ENCODE measurements at regions not wholly inside any gene's neighbourhood (a gene's known extent, or its start where the extent isn't known, plus 50 kb on each side); places are given as distances from the start of the nearest gene placed in this dataset.
"Not testable (repeated sequence)": the region's sequence is repeated elsewhere in the genome, so short reads cannot be mapped to it uniquely, and the experiment has no call there.

- no peak for DNase-seq (ENCODE audit: low read depth in 3 of 3, low spot score in 2 of 3)
These were observed 723.2 kb downstream of the KCNJ2 start for GRCh38 chr17:70892527-70892926.

- DNase-seq (ENCODE audit: low read depth in 3 of 3, low spot score in 2 of 3), result no peak
These were observed 727.5 kb downstream of the KCNJ2 start for GRCh38 chr17:70896843-70897242.

- no peak for DNase-seq (ENCODE audit: low read depth in 3 of 3, low spot score in 2 of 3)
These were observed 728.1 kb downstream of the KCNJ2 start for GRCh38 chr17:70897446-70897845.

- DNase-seq (ENCODE audit: low read depth in 3 of 3, low spot score in 2 of 3), result no peak
These were observed 732.5 kb downstream of the KCNJ2 start for GRCh38 chr17:70901870-70902269.

GRCh38 chr17:70905796-70906195, 736.5 kb downstream of the KCNJ2 start:
- no peak for DNase-seq (ENCODE audit: low read depth in 3 of 3, low spot score in 2 of 3)

- DNase-seq (ENCODE audit: low read depth in 3 of 3, low spot score in 2 of 3), result no peak
These were observed 737.5 kb downstream of the KCNJ2 start for GRCh38 chr17:70906808-70907207.

- DNase-seq (ENCODE audit: low read depth in 3 of 3, low spot score in 2 of 3), result no peak
These were observed 743.6 kb downstream of the KCNJ2 start for GRCh38 chr17:70912716-70913485.

GRCh38 chr17:70916469-70916868, 747.1 kb downstream of the KCNJ2 start:
- no peak for DNase-seq (ENCODE audit: low read depth in 3 of 3, low spot score in 2 of 3)

GRCh38 chr17:70919241-70919640, 749.9 kb downstream of the KCNJ2 start:
- DNase-seq (ENCODE audit: low read depth in 3 of 3, low spot score in 2 of 3), result no peak

- no peak for DNase-seq (ENCODE audit: low read depth in 3 of 3, low spot score in 2 of 3)
These were observed 751.1 kb downstream of the KCNJ2 start for GRCh38 chr17:70920416-70920815.

- DNase-seq (ENCODE audit: low read depth in 3 of 3, low spot score in 2 of 3), result no peak
These were observed 752.9 kb downstream of the KCNJ2 start for GRCh38 chr17:70922268-70922667.

GRCh38 chr17:70924776-70925175, 755.4 kb downstream of the KCNJ2 start:
- DNase-seq (ENCODE audit: low read depth in 3 of 3, low spot score in 2 of 3), result no peak

- DNase-seq (ENCODE audit: low read depth in 3 of 3, low spot score in 2 of 3), result no peak
These were observed 759.9 kb downstream of the KCNJ2 start for GRCh38 chr17:70929226-70929625.

GRCh38 chr17:70934231-70934630, 764.9 kb downstream of the KCNJ2 start:
- DNase-seq (ENCODE audit: low read depth in 3 of 3, low spot score in 2 of 3), result no peak

- DNase-seq (ENCODE audit: low read depth in 3 of 3, low spot score in 2 of 3), result no peak
These were observed 765.5 kb downstream of the KCNJ2 start for GRCh38 chr17:70934835-70935234.

- DNase-seq (ENCODE audit: low read depth in 3 of 3, low spot score in 2 of 3), result no peak
These were observed 767.4 kb downstream of the KCNJ2 start for GRCh38 chr17:70936724-70937123.

GRCh38 chr17:70938336-70938735, 769.0 kb downstream of the KCNJ2 start:
- DNase-seq (ENCODE audit: low read depth in 3 of 3, low spot score in 2 of 3), result no peak

GRCh38 chr17:70945386-70945785, 776.1 kb downstream of the KCNJ2 start:
- DNase-seq (ENCODE audit: low read depth in 3 of 3, low spot score in 2 of 3), result no peak

GRCh38 chr17:70947215-70947614, 777.9 kb downstream of the KCNJ2 start:
- no peak for DNase-seq (ENCODE audit: low read depth in 3 of 3, low spot score in 2 of 3)

GRCh38 chr17:70947636-70948565, 778.6 kb downstream of the KCNJ2 start:
- no peak for DNase-seq (ENCODE audit: low read depth in 3 of 3, low spot score in 2 of 3)

- DNase-seq (ENCODE audit: low read depth in 3 of 3, low spot score in 2 of 3), result not testable (repeated sequence)
These were observed 783.8 kb downstream of the KCNJ2 start for GRCh38 chr17:70953140-70953539.

GRCh38 chr17:70955441-70955840, 786.1 kb downstream of the KCNJ2 start:
- no peak for DNase-seq (ENCODE audit: low read depth in 3 of 3, low spot score in 2 of 3)
